HuH-7.5 (cell line): ENCODE measurements at regions not wholly inside any gene's neighbourhood (a gene's known extent, or its start where the extent isn't known, plus 50 kb on each side); places are given as distances from the start of the nearest gene placed in this dataset.

Source experiments
- DNase-seq: peaks from one replicate; pipeline ENCODE4 v3.0.0; 2011; ENCODE audit warnings: low spot score

DNA sequence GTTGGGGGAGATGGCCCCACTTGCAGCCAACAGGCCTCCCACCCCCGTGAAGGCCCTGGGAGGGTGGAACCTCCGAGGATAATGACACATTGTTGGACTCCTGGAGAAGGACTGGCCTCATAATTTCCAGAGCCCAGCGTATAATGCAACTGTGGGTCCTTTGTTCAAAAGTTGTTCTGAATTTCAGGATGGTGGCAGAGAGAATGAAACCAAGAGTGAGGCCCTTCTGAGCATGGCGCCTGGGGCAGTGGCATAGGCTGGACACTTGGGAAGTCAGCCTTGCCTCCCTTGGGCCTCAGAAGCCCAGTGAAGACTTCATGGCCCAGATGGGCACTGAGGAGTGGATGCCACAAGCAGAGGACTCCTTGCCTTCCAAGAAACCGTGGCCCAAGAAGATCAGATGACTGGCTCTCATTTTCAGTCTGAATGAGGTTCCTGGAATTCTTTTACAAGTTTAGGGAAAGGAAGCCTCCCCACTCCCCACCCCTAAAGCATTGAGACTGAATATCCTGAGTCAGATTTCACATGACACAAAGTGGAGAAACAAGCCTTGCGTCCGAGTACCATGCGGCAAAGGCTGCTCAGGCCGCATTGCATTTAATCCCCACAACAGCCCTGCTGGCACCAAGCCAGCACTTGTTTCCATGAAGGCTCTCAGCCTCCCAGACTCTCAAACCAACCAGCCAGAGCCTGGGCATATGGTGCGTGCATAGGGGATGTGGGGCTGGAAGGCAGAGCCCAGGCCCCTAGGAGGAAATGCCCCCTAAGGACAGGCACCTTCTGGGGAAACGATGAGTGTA is 96.7 kb upstream of the SMIM23 start:
- DNase-seq: no peak

DNA sequence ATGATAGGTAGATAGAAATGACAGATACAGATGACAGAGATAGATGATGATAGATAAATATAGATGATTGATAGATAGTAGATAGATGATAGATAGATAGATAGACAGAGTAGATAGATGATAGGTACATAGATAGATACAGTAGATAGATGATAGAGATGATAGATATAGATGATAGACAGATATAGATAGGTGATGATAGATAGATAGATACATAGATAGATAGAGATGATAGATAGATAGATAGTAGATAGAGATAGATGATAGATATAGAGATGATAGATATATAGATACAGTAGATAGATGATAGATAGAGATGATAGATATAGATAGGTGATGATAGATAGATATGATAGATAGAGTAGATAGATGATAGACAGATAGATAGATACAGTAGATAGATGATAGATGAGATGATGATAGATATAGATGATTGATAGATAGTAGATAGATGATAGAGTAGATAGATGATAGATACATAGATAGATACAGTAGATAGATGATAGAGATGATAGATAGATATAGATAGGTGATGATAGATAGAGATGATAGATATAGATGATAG is 95.7 kb upstream of the SMIM23 start:
- DNase-seq: no peak

DNA sequence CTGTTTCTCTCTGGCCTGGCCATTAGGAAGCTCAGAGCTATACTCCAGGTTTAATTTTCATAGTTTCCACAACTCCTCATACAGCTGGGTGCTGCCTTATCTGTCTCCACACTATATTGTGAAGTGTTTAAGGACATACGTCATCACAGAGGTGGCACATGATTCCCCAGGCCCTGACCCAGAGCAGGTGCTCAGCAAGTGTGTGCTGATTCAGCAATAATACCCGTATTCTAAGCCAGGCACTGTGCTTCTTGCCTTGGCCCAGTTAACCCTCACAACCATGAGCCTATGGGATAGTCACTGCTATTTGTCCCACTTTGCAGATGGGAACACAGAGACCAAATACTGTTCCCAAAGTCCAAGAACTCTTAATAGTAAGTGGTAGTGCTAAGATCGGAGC is 93.5 kb upstream of the SMIM23 start:
- no peak for DNase-seq

DNA sequence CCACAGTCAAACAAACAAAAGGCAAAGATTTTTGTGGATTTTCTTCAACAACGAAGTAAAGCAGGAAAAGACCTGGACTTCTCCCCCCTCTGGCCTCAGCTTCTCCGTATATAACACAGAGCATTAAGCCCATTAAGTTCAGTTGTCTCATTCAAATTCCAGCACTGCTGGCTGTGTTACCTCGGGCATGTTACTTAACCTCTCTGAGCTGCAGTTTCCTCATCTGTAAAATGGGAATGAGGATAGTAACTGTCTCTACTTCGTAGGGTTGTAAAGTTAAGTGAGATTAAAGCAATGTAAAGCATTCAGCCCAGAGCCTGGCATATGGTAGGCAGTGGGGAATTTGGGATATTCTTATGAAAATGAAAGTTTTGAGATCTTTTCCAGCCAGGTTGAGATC is 92.7 kb upstream of the SMIM23 start:
- no peak for DNase-seq

DNA sequence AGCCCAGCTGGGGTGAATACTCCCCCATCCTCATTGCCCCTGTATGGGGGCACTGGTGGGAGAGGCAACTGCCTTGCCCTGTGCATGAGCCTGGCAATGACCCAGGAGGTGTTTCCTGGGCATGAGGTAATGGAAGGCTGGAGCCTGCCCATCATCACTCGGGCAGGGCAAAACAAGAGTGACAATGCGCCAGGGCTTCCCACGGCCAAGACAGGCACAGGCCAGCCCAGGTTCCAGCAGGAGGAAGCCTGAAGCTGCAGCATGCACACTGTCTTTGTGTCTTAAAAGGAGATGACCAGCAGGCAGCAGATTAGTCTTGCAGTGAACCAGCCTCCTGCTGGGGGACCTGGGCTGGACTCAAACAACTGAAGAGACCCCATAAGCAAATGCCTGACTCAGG is 92.2 kb upstream of the SMIM23 start:
- no peak for DNase-seq

DNA sequence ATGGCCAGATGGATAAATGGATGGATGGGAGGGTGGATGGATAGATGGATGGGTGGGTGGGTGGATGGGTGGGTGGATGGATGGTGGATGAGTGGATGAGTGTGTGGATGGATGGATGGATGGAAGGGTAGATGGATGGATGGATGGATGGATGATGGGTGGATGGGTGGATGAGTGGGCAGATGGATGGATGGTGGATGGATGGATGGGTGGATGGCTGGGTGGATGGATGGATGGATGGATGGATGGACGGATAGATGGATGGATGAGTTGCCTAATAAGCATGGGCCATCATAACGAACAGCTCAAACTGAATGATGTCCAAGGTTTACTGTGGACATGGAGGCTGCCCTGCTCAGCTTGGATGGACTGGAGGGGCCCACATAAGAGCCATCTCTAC is 89.8 kb upstream of the SMIM23 start:
- no peak for DNase-seq

DNA sequence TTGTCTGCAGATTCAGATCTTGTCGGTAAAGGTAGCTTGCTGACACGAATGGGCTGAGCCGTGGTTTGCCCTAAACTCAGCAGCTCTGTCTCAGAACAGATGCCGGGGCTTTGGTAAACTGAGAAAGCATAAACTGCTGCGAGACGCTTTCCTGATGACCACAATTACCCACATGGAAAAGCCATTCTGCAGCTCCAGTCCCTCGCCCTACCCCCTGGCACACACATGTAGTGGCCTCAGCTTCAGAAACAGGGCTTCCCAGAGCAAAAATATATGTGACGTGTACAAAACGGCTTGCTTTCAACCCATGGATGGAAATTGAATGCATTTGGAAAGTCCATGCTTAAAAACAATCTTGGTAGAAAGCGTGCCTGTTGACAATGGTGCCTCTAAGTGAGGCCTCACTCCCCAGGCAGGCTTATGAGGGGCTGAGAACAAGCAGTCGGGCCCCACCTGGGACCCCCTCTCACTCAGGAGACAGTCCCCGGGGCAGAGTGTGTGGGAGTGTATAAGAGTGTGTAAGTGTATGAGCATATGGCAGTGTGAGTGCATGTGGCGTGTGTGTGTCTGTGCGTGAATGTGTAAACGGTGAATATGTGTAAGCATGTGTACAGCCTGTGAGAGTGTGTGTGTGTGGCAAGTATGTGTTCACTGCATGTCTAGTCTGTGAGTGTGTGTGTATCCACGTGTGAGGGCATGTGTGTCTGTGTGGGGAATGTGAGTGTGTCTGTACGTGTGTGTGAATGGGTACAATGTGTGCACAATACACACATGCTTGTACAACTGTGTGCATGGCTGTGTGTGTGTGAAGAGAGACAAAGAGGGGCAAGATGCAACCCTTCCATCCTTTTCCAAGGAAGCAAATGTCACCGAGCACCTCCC is 88.2 kb upstream of the SMIM23 start:
- no peak for DNase-seq

DNA sequence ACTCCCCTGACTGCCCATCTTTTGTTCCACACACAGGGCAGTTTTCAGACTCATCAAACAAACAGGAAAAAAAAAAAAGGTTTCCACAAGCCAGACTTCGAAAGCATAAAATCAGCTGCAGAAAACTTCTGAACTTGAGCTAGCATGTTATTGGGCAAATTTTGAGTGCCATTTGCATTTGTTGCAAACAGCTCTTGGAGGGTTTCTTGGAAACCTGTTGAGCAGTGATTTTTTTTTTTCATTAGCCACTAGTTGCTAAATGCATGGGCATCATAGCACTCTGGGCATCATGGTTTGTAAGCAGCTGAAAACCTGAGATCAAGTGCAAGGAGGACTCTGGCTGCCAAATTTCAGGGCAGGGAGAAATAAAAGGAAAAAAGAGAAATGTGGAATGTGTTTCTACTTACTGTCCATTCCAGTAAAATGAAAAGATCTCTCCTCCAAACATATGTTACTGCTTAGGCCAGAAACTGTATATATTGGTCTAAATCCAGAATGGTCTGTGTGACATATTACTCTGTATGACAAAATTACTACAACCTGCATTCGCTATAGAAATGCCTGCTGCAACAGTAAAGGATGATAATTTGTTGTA is 85.2 kb upstream of the SMIM23 start:
- DNase-seq: no peak

DNA sequence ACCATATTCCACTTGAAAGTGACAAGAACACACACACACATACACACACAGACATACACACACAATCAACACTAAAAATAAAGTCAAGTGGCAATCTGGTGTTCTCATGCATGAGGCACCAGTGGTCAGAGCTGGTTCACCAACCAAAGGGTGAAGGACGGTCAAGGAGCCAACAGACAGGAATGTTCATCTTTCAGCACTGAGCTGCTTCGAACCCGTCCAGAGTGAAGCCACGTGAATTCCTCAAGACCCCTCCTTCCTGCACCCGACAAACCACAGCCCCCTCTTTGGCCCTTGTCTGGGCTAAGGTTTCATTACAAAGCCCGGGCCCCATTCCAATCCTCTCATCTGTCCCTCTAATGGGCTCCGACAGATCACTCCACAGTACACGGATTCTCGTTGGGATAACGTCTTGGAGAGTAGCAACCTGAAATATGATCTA is 84.5 kb upstream of the SMIM23 start:
- no peak for DNase-seq

DNA sequence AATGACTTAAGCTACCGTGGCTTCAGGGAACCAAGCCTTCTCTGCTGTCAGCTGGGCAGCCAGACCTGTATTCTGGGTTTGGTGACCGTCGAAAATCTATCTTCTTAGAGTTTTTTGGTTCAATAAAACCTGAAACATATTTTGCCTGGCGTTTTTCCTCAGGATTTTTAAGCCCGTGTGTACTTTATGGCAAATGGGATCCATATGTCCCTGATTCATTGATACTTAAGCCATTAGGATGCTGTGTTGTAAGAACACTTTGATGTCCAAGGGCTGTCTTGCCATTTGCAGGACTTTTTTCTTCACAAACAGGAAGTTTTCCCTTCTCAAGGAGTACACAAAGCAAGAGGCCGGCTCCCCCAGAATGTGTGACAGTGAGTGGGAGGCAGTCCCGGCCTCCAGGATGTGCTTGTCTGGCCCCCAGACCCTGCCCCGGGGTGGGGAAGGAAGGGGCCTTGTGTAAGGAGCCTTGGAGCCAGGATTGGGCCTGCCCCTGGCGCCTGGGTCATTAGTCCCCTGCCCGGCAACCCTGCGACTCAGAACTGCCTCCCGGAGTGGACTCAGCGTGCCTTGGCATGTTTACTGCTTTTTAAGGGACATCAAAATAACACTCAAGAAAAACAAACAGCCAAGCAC is 83.4 kb upstream of the SMIM23 start:
- no peak for DNase-seq

DNA sequence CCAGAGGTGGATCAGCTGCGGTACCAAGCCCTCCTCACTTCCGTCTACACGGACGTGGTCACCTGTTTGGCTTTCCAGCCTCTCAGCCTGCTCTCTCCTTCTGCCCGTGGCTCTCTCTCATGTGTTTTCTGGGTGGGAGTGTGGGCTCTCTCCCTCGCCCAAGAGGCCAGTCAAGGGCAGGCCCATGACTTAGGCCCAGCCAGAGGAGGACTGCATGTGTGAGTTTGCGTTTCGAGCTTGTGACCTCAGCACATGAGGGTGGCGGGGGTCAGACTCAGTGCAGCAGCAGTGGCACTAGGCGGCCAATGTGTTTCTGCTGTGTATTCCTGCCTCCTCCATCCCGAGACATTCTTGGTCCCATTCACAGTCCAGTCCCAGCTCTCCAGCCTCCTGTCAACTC is 82.5 kb upstream of the SMIM23 start:
- DNase-seq: no peak

DNA sequence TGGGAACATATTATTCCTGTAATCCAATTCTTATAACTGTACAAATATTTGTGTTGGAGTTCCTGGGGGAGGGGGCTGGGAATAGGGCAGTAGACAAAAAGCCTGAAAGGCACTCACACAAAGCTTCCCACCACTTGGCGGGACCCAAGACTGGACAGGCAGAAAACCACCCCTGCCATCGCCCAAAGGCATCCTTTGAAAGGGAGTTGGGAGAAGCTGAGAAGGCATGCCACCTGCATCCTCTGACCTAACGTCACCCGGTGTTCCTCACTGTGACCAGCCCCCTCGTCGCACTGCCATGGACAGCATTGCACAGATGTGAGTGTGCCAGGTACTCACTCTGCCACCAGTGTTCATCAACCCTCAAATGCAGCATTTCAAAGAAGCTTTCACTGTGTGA is 80.6 kb upstream of the SMIM23 start:
- no peak for DNase-seq

DNA sequence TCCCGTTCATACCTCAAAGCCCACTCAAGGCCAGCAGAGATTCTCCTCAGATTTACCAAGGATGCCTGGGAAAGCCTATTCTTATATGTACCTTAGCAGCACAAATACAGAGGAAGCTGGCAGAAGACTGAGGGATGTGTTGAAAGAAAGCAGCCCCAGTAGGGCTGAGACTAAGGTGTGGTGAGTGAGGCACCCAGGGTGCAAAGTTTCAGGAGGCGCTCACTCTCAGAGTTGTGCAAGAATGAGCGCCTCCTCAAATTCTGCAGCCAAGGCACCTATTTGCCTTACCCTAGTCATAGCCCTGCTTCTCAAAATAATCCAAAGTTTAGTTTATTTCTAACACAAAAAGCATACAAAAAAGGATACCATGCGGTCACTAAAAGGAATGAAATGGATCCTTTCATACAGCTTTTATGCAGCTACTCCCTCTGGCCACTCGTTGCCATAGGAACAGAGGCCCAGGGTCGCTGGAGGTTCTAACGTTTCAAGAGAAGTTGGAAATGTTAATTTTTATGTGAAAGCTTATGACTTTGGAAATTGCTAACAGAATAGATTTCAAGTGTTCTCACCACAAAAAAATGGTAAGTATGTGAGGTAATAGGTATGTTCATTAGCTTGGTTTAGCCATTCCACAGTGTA is 79.7 kb upstream of the SMIM23 start:
- DNase-seq: no peak

DNA sequence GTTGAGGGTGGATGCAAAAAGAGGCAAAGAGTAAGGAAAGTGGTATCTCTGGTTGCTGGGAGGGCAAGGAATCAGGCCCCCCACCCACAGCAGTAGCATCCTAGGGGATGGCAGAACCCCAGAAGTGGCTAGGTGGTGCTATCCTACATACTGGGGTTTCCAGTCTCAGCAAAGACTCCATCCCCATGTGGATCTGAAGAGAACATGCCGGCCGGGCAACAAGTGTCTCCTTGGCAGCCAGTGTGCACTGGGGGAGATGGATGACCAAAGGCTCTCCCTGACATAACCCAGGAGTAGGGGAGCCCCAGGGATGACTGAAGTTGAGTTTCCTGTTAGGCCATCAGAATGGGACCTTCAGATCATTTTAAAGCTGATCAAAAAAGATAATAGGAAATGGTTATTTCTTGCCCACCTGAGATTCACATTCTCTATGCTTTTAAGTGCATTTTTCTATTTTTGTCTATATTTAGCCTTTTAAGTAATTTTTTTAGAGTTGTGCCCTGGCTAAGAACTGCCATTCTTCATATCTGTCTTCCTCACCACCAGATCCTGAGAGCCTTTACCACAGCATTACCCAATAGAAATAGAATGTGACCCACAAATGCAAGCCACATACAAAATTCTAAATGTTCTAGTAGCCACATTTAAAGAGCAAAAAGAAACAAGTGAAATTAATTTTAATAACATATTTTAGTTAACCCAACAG is 78.7 kb upstream of the SMIM23 start:
- DNase-seq: no peak

DNA sequence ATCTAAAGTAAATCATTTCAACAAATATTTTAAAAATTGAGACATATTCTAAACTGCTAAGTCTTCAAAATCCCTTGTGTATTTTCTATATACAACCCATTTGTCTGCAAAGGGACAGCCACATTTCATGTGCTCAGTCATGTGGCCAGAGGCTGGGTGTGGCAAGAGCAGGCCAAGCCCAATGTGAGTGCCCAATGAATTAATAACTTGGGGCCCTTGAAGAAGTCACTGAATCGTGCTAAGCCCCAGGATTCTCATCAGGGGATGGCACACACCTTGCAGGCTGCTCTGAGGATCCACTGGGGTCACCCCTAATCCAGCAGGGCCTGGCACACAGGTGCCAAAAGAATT is 78.2 kb upstream of the SMIM23 start:
- DNase-seq: no peak

DNA sequence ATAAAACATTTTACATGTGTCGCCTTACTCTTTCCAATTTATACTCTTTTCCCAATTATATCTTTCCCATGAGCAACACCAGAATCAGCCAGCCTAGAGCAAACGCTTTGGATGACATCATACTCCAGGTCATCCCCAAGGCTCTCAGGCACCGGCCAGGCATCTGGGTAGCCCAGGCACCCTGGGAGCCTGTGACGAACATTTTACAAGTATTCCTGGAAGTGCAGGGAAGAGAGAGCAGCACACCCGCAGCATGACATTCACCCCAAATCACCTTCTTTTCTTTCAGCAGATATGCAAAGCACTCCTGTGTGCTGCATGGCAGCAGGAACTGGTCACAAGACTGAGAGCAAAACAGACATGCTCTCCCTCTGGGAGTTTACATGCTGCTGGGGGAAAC is 75.7 kb upstream of the SMIM23 start:
- DNase-seq: no peak

DNA sequence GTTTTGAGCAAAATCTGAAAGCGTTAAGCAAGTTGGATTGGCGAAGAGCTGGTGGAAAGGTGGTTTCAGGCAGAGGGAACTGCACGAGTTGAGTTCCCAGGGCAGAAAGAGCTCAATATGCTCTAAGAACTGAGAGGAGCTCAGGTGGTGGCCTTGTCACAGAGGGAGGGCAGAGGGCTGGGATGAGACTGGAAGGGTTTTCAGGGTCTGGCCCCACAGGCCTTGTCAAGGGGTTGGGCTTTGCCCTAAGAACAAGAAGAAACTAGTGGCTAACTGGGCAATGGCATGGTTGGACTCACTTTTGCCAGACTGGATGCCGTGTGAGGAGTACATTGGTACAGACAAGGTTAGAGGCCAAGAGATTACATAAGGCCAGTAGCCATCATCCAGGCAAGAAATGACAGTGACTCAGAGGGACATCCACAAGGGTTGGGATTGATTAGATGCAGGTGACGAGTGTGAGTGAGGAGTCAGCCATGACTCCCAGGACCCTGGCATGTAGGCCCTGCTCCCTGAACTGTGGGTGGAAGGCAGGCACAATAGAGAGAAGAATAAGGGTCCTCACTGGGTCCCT is 75.1 kb upstream of the SMIM23 start:
- no peak for DNase-seq

DNA sequence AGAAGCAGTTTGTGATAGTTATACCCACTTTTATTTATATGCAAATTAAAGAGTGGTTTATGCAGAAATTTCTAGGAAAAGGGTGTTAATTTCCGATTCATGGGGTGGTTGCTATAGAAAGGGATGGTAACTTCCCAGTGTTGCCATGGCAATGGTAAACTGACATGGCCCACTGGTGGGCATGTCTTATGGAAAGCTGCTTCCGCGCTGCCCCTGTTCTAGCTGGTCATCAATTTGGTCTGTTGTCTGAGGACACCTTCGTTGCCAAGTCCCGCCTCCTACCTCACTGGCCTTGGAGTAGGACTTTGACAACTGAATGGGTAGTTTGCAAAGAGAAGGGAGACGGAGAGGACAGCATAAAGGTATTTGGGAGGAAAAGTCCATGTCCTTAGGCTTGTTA is 74.0 kb upstream of the SMIM23 start:
- no peak for DNase-seq

DNA sequence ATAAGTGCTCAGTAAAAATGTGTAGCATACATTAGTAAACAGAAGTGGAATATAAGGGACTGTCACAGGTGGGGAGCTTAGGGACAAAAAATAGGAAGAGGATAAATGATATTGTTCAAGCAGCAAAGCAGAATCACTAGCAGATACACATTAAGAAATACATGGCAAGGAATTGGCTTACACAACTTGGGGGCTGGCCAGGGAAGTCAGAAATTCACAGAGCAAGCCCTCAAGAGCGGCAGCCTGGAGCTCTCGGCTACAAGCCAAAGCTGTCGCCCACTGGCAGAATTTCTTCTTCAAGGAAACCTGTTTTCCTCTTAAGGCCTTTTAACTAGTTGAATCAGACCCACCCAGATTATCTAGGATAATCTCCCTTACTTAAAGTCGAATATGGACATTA is 73.0 kb upstream of the SMIM23 start:
- no peak for DNase-seq

DNA sequence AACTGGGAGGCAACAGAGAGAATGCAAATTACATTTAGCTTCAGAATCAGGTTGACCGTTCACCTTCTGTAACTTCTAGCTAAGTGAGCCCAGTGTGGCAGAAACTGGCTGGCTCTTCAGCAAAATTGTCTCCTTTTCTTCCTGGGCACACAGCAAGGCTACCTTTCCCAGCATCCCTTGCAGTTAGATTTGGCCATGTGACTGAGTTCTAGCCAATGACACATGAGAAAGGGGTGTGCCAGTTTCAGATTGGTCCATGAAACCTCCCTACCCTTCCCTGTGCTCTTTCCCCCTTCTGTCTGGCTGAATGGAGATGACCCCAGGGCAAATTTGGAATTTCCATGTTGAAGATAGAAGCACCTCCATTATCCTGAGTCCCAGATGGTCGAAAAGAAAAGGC is 72.5 kb upstream of the SMIM23 start:
- DNase-seq: no peak

DNA sequence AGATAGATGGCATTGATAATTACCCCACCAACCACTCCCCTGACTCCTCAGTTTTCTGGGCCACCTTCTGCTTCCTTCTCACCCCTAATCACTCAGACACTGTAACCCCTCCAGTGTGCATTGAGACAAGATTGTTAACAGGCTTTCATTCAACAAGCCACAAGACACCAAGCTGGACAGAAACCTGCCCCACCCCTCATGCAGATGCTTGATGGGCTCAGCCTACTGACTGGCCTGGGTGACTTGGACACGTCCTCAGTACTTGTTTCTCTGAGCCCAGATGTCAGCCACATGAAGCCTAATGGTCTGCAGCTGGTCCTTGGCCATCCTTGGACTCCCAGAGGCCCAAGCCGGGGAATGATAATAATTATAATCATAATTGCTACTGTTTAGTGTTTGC is 71.4 kb upstream of the SMIM23 start:
- no peak for DNase-seq
